IPS DF 6.9 (cell line): ENCODE measurements at regions not wholly inside any gene's neighbourhood (a gene's known extent, or its start where the extent isn't known, plus 50 kb on each side); places are given as distances from the start of the nearest gene placed in this dataset.
"Not testable (repeated sequence)": the region's sequence is repeated elsewhere in the genome, so short reads cannot be mapped to it uniquely, and the experiment has no call there.

Source experiments
- DNase-seq: peaks from one replicate; pipeline ENCODE4 v3.0.0-alpha.2; 2013; ENCODE audit warnings: low read depth, low spot score
- H3K27ac ChIP-seq: one replicate; pipeline ENCODE4 v1.5.1; 2013; ENCODE audit warnings: low read length, control low read depth
- H3K27me3 ChIP-seq: 2 replicates; pipeline ENCODE4 v1.6.1; 2013; ENCODE audit warnings: mild to moderate bottlenecking, low read length; ENCODE audit not compliant: control insufficient read depth, insufficient read depth
- H3K36me3 ChIP-seq: 2 replicates; pipeline ENCODE4 v1.6.1; 2013; ENCODE audit warnings: low read length; ENCODE audit not compliant: control insufficient read depth, insufficient read depth
- H3K4me1 ChIP-seq: 2 replicates; pipeline ENCODE4 v1.6.1; 2013; ENCODE audit warnings: low read length; ENCODE audit not compliant: control insufficient read depth, insufficient read depth
- H3K4me3 ChIP-seq: 2 replicates; pipeline ENCODE4 v1.5.1; 2013; ENCODE audit warnings: mild to moderate bottlenecking, low read length
- H3K9me3 ChIP-seq: 2 replicates; pipeline ENCODE4 v1.6.1; 2013; ENCODE audit warnings: low read length, inconsistent platforms; ENCODE audit not compliant: control insufficient read depth, insufficient read depth
- WGBS: extraction: QIAGEN DNeasy Blood & Tissue Kit; methylation state at CpG from one replicate; pipeline ENCODE4 v1.1.7; 2013; ENCODE audit warnings: mixed read lengths, missing lambda C conversion rate; ENCODE audit not compliant: insufficient read length, insufficient coverage; 5-methylcytosine and 5-hydroxymethylcytosine counted together

DNA sequence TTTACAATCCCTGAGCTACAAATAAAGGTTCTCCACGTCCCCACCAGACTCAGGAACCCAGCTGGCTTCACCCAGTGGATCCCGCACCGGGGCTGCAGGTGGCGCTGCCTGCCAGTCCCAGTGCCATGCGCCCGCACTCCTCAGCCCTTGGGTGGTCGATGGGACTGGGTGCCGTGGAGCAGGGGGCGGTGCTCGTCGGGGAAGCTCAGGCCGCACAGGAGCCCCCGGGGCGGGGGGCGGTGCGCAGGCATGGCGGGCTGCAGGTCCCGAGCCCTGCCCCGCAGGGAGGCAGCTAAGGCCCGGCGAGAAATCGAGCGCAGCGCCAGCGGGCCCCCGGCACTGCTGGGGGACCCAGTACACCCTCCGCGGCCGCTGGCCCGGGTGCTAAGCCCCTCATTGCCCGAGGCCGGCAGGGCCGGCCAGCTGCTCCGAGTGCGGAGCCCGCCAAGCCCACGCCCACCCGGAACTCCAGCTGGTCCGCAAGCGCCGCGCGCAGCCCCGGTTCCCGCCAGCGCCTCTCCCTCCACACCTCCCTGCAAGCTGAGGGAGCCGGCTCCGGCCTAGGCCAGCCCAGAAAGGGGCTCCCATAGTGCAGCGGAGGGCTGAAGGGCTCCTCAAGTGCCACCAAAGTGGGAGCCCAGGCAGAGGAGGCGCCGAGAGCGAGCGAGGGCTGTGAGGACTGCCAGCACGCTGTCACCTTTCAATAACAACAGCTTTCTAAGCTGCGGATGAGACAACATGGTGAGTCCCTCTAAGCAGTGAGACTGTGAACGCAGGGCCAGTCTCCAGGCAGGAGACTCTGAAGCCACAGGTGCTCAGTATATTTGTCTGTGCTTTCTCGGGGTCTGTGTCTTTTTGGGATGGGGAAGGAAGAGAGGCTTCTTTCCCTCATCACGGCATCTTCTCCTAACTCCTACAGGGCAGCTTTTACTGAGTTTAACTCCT, 161.5 kb downstream of the NR2F2 start:
- WGBS: no CpG with 5 or more reads among the region's 58 CpGs
- H3K27me3 ChIP-seq, H3K4me1 ChIP-seq, H3K27ac ChIP-seq, H3K36me3 ChIP-seq, H3K9me3 ChIP-seq, DNase-seq: not testable (repeated sequence)
- H3K4me3 ChIP-seq: peak overlapping the region; percentile 15; the same call in 1 of the 2 replicates

DNA sequence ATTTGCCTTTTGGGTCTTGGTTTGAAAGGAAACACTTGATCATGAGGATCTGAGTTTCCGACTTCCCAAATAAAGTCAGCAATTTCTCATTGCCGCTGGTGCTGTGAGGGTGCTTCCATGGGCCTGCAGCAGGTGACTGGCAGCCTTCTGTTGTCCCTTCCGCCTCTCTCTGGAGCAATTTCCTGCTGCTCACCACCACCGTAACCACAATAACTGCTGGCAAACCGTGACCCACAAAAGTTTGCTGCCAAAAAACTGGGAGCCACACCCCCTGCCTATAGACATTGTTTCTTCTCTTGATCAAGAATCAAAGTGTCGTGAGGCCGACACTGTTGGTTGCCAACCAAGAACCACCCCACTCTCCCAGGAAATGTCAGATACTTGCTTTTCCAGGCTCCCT, 164.0 kb downstream of the NR2F2 start:
- no peaks in the 10 kb centered on the region for H3K36me3 ChIP-seq
- H3K4me1 ChIP-seq: no peaks in the 10 kb centered on the region
- DNase-seq: no peak
- no peak overlapping the region for H3K27ac ChIP-seq
- H3K9me3 ChIP-seq: no peaks in the 10 kb centered on the region
- no peak overlapping the region for H3K4me3 ChIP-seq
- no CpG with 5 or more reads among the region's 7 CpGs for WGBS
- no peaks in the 10 kb centered on the region for H3K27me3 ChIP-seq

DNA sequence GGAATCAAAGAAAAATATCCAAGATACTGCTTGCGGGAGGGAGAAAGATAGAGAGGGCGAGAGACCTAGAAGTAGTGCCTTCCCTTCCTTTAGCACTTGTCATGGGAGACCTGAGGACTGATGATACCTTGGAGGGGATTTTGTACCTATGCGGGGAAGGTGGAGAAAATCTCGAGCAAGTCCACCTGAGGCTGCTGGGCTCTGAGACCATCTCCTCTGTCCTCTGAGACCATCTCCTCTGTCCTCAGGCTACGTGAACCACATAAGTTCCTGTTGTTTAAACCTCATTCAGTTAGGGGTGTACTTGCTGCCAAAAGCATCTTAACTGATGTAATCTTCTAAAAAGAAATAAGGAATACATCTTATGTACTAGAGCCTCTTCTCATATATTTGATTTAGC, 164.9 kb downstream of the NR2F2 start:
- Histone ChIP-seq H3K4me3 (no peak overlapping the region), H3K27me3 (no peaks in the 10 kb centered on the region), H3K27ac (no peak overlapping the region), H3K36me3 (no peaks in the 10 kb centered on the region), H3K9me3 (no peaks in the 10 kb centered on the region), H3K4me1 (no peaks in the 10 kb centered on the region)
- DNase-seq: no peak
- whole genome bisulfite sequencing: no CpG with 5 or more reads among the region's 5 CpGs

DNA sequence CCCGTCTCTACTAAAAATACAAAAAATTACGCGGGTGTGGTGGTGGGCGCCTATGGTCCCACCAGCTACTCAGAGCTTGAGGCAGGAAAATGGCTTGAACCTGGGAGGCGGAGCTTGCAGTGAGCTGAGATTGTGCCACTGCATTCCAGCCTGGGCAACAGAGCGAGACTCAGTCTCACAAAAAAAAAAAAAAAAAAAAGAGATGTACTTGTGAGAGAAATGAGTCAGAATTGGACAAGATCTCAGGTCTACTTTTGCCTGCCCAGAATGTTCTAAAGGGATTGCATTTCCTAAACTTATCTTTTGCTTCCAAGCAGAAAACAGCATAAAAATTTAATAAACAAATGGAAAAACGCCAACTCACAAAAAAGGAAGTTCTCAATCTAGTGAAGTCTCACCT, 167.5 kb downstream of the NR2F2 start:
- WGBS: no CpG with 5 or more reads among the region's 7 CpGs
- no peaks in the 10 kb centered on the region for H3K9me3 ChIP-seq
- no peak overlapping the region for H3K4me3 ChIP-seq
- no peaks in the 10 kb centered on the region for H3K4me1 ChIP-seq
- H3K36me3 ChIP-seq: no peaks in the 10 kb centered on the region
- DNase-seq: no peak
- H3K27me3 ChIP-seq: no peaks in the 10 kb centered on the region
- H3K27ac ChIP-seq: no peak overlapping the region

DNA sequence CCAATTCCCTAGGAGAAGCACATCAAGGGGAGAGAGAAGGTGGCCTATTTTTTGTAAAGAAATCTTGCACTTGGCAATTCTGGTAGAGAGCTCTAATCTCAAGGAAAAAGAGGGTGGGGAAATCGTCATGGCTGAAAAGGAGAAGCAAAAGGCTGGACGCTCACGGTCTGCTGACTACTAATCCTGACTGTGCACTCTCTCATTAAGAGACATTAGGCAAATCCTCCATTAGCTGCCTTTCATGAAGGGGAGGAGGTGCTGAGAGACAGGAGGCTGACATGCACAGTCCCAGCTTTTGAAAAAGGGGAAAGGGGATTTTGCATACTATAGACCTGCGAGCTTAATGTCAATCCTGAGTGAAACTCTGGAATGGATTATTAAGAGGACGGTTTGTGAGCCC, 170.0 kb downstream of the NR2F2 start:
- H3K4me3 ChIP-seq: no peak overlapping the region
- no peak for DNase-seq
- no peaks in the 10 kb centered on the region for H3K27me3 ChIP-seq
- H3K27ac ChIP-seq: no peak overlapping the region
- no CpG with 5 or more reads among the region's 5 CpGs for WGBS
- H3K4me1 ChIP-seq: no peaks in the 10 kb centered on the region
- no peaks in the 10 kb centered on the region for H3K9me3 ChIP-seq
- H3K36me3 ChIP-seq: no peaks in the 10 kb centered on the region

DNA sequence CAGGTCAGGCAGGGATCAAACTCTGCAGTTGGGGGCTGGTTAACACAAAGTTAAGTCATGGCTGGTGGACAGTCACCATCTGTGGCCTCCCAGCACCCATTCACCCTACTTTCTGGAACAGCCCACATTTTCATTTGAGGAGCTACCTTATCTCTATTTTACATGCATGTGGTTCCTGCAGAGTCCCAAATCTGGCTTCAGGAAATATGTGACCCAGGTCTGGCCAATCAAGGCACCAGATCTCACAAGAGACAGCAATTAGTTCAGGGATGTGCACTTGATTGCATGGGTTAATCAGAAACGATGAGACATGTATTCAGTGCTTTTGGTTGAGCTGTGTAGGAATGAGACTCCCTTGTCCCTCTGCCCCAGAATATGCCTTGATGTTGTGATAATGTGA, 170.9 kb downstream of the NR2F2 start:
- no CpG with 5 or more reads among the region's 1 CpG for WGBS
- H3K4me1 ChIP-seq: no peaks in the 10 kb centered on the region
- H3K27me3 ChIP-seq: no peaks in the 10 kb centered on the region
- no peaks in the 10 kb centered on the region for H3K36me3 ChIP-seq
- no peak overlapping the region for H3K4me3 ChIP-seq
- DNase-seq: no peak
- H3K9me3 ChIP-seq: no peaks in the 10 kb centered on the region
- H3K27ac ChIP-seq: no peak overlapping the region

DNA sequence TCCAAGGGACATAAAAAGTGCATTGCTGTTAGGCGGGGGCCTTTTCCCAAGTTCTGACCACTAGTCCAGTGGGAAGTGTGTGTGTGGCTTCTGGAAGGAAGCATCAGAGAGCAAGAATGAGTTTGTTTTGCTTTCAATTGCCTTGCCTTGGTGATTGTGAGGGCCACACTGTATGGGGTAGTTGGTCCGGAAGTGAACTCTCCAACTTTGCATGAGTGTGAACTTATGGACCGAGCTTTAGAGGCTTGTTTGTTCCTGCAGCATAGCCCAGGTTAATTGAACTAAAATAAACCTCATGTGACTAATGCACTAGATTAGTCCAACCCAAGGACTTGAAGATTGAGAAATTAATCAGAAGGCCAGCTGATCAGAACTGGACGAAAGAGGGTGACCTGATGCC, 171.7 kb downstream of the NR2F2 start:
- WGBS: no CpG with 5 or more reads among the region's 4 CpGs
- H3K27ac ChIP-seq: no peak overlapping the region
- DNase-seq: no peak
- no peak overlapping the region for H3K4me3 ChIP-seq
- no peaks in the 10 kb centered on the region for H3K27me3 ChIP-seq
- no peaks in the 10 kb centered on the region for H3K9me3 ChIP-seq
- no peaks in the 10 kb centered on the region for H3K4me1 ChIP-seq
- H3K36me3 ChIP-seq: no peaks in the 10 kb centered on the region

DNA sequence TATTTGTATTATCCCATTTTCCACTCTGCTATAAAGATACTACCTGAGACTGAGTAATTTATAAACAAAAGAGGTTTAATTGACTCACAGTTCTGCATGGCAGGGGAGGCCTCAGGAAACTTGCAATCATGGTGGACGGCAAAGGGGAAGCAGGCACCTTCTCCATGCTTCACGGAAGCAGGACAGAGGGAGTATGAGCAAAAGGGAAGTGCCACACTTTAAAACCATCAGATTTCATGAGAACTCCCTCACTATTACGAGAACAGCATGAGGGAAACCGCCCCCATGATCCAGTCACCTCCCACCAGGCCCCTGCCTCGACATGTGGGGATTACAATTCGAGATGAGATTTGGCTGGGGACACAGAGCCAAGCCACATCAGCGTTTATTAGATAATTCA, 172.8 kb downstream of the NR2F2 start:
- Histone ChIP-seq H3K27me3 (no peaks in the 10 kb centered on the region), H3K9me3 (no peaks in the 10 kb centered on the region), H3K4me1 (no peaks in the 10 kb centered on the region), H3K36me3 (no peaks in the 10 kb centered on the region), H3K27ac (no peak overlapping the region), H3K4me3 (no peak overlapping the region)
- no peak for DNase-seq
- no CpG with 5 or more reads among the region's 7 CpGs for WGBS

DNA sequence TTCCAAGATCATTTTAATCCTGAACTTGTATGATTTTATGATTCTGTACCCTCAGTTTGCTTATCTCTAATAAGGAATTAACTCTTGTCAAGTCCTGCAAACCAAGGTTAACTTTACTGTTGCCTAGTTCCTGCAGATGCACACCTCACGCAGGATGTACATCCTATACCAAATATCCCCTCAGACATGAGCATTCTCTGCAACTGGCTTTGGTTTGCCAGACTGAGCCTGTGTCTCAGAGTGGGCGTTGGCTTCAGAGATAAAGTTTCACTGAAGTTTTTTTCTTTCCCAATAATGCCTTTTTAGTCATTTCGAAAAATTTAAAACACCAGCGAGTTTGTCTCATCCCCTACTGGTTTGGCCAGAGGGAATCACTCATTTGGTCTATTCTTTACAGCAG, 173.9 kb downstream of the NR2F2 start:
- no peak overlapping the region for H3K4me3 ChIP-seq
- H3K27ac ChIP-seq: no peak overlapping the region
- H3K36me3 ChIP-seq: no peaks in the 10 kb centered on the region
- no peak for DNase-seq
- no peaks in the 10 kb centered on the region for H3K4me1 ChIP-seq
- no peaks in the 10 kb centered on the region for H3K9me3 ChIP-seq
- no CpG with 5 or more reads among the region's 4 CpGs for WGBS
- H3K27me3 ChIP-seq: no peaks in the 10 kb centered on the region

DNA sequence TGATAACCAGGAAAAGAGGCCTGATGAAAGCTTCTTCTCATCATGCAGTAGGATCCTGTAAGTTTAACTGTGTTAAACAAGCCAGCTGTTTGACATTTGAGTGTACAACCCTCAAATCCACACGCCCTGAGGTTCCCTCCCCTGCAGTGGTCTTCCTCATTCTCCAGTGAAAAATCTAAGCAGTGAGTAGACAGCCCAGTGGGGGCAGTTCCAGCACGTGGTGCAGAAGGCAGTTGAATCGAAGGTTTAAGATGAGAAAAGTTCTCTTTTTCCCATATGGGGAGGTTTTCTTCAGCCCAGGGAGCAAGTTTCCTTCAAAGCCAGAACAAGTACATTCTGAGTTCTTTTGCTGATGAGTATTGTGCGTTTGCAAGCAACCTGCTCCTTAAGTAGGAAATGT, 174.5 kb downstream of the NR2F2 start:
- WGBS: no CpG with 5 or more reads among the region's 4 CpGs

More for the DNA sequence above, 174.5 kb downstream of the NR2F2 start:
- Histone ChIP-seq H3K36me3 (no peaks in the 10 kb centered on the region), H3K9me3 (no peaks in the 10 kb centered on the region), H3K4me1 (no peaks in the 10 kb centered on the region), H3K27ac (no peak overlapping the region), H3K4me3 (no peak overlapping the region), H3K27me3 (no peaks in the 10 kb centered on the region)
- no peak for DNase-seq
